ENCODE measurements at regions not wholly inside any gene's neighbourhood (a gene's known extent, or its start where the extent isn't known, plus 50 kb on each side); places are given as distances from the start of the nearest gene placed in this dataset.

DNA sequence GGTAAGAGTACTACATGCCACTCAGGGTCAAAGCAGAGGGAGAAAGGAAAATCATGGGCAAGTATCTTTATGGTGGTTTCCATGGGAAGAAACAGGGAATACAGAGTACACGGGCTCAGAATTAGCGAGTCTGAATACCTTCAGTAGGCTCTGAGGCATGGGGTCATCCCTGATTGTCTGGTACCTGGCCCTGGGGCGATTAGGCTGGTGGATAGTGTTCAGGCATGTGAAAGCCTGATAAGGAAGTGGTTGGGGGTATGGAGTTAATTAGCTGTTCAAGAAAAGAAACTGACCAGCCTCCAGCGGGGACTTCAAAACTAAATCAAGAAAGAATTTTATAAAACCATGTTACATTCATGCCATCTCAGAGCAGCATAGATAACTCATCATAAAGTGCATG is 518.8 kb downstream of the RAB28 start:
- FAIRE-seq (no peak), DNase-seq (no peak)
- Histone ChIP-seq H3K27ac (ENCODE audit: low read depth in 1 of 3, low read length in 2 of 3) (no peak overlapping the region), H3K36me3 (ENCODE audit: control insufficient read depth in 3 of 3, insufficient read depth in 2 of 3, low read depth in 1 of 3, low read length in 3 of 3) (no peaks in the 10 kb centered on the region), H3K9me3 (ENCODE audit: control insufficient read depth in 2 of 2, insufficient read depth in 1 of 2, low read depth in 1 of 2, low read length in 1 of 2) (no peaks in the 10 kb centered on the region), H3K4me3 (ENCODE audit: low read depth in 1 of 3, low read length in 3 of 3) (no peak overlapping the region), H3K27me3 (ENCODE audit: control insufficient read depth in 3 of 3, insufficient read depth in 3 of 3, low read length in 3 of 3) (no peaks in the 10 kb centered on the region), H3K4me1 (ENCODE audit: control insufficient read depth in 3 of 3, insufficient read depth in 2 of 3, low read depth in 1 of 3, low read length in 2 of 3) (no peaks in the 10 kb centered on the region)
- 59 to 66% (median 66%) methylated on average over 4 of the region's 4 CpGs for WGBS, 3 donors

- 53 to 65% (median 59%) methylated on average over 1 of the region's 1 CpG for WGBS, 3 donors
- H3K9me3 ChIP-seq (ENCODE audit: control insufficient read depth in 2 of 2, insufficient read depth in 1 of 2, low read depth in 1 of 2, low read length in 1 of 2): no peaks in the 10 kb centered on the region
- DNase-seq: no peak
These were observed 520.2 kb downstream of the RAB28 start for GRCh38 chr4:12963912-12964311.

DNA sequence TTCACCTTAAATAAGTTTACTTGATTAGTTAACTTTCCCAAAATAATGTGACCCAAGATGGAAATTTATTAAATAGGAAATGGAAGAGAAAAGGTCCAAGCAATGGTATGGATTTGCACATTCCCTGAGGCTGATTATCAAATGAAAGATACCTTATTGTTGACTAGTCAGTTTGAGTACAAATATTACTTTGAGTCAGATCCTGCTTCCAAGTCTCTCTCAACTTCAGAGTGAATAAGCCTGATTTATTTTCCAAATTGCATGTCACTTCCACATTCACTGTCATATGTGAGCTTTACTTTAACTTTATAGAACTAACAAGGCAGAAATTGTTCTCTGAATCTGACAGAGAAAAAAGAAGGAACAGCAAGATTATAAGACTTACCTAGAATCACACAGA is 520.8 kb downstream of the RAB28 start:
- Histone ChIP-seq H3K4me3 (ENCODE audit: low read depth in 1 of 3, low read length in 3 of 3) (no peak overlapping the region), H3K9me3 (ENCODE audit: control insufficient read depth in 2 of 2, insufficient read depth in 1 of 2, low read depth in 1 of 2, low read length in 1 of 2) (no peaks in the 10 kb centered on the region), H3K27ac (ENCODE audit: low read depth in 1 of 3, low read length in 2 of 3) (no peak overlapping the region), H3K4me1 (ENCODE audit: control insufficient read depth in 3 of 3, insufficient read depth in 2 of 3, low read depth in 1 of 3, low read length in 2 of 3) (no peaks in the 10 kb centered on the region), H3K36me3 (ENCODE audit: control insufficient read depth in 3 of 3, insufficient read depth in 2 of 3, low read depth in 1 of 3, low read length in 3 of 3) (no peaks in the 10 kb centered on the region), H3K27me3 (ENCODE audit: control insufficient read depth in 3 of 3, insufficient read depth in 3 of 3, low read length in 3 of 3) (no peaks in the 10 kb centered on the region)
- DNase-seq: no peak
- FAIRE-seq: no peak

More at GRCh38 chr4:12963912-12964311, 520.2 kb downstream of the RAB28 start:
- no peak for FAIRE-seq
- Histone ChIP-seq H3K36me3 (ENCODE audit: control insufficient read depth in 3 of 3, insufficient read depth in 2 of 3, low read depth in 1 of 3, low read length in 3 of 3) (no peaks in the 10 kb centered on the region), H3K4me1 (ENCODE audit: control insufficient read depth in 3 of 3, insufficient read depth in 2 of 3, low read depth in 1 of 3, low read length in 2 of 3) (no peaks in the 10 kb centered on the region), H3K27me3 (ENCODE audit: control insufficient read depth in 3 of 3, insufficient read depth in 3 of 3, low read length in 3 of 3) (no peaks in the 10 kb centered on the region), H3K27ac (ENCODE audit: low read depth in 1 of 3, low read length in 2 of 3) (no peak overlapping the region), H3K4me3 (ENCODE audit: low read depth in 1 of 3, low read length in 3 of 3) (no peak overlapping the region)

DNA sequence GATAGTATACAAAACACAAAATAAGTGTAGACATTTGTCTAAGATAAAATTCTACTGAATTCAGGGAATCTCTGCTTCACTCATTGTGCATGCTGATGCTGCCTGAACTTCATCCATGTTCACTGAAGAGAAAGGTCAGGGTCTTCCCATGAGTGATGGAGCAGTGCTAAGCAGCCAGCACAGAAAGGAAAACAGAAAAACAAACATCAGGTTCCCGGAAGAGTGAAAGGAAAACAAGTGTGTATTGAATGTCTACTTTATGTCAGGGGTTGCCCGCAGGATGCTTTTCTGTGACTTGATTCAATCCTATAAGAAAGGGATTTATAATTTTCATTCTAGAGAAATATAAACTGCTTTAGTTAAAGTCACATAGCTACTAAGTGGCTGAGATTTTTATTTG is 522.4 kb downstream of the RAB28 start:
- Histone ChIP-seq H3K4me1 (ENCODE audit: control insufficient read depth in 3 of 3, insufficient read depth in 2 of 3, low read depth in 1 of 3, low read length in 2 of 3) (no peaks in the 10 kb centered on the region), H3K9me3 (ENCODE audit: control insufficient read depth in 2 of 2, insufficient read depth in 1 of 2, low read depth in 1 of 2, low read length in 1 of 2) (no peaks in the 10 kb centered on the region), H3K27me3 (ENCODE audit: control insufficient read depth in 3 of 3, insufficient read depth in 3 of 3, low read length in 3 of 3) (no peaks in the 10 kb centered on the region), H3K27ac (ENCODE audit: low read depth in 1 of 3, low read length in 2 of 3) (no peak overlapping the region), H3K36me3 (ENCODE audit: control insufficient read depth in 3 of 3, insufficient read depth in 2 of 3, low read depth in 1 of 3, low read length in 3 of 3) (no peaks in the 10 kb centered on the region), H3K4me3 (ENCODE audit: low read depth in 1 of 3, low read length in 3 of 3) (no peak overlapping the region)
- 73 to 82% (median 76%) methylated on average over 2 of the region's 2 CpGs for WGBS, 3 donors
- FAIRE-seq (no peak), DNase-seq (no peak)

DNA sequence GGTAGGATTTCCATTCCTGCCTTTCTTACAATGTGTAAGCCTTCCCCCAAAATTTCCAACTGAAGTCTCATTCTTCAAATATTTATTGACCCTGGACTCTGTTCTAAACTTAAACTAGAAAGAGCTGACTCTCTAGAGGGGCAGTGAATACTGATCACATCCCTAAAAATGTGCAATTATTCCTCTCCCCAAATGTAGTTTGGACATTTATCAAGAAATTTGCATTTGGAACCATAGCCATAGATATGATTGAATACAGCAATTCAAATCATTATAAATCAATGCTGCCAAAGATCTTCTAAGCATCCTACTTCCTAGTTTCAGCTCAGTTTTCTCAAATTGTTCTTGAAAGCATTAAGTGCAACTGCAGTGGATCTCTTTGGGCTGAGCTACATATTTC is 525.7 kb downstream of the RAB28 start:
- Histone ChIP-seq H3K27ac (ENCODE audit: low read depth in 1 of 3, low read length in 2 of 3) (no peak overlapping the region), H3K4me1 (ENCODE audit: control insufficient read depth in 3 of 3, insufficient read depth in 2 of 3, low read depth in 1 of 3, low read length in 2 of 3) (no peaks in the 10 kb centered on the region), H3K9me3 (ENCODE audit: control insufficient read depth in 2 of 2, insufficient read depth in 1 of 2, low read depth in 1 of 2, low read length in 1 of 2) (no peaks in the 10 kb centered on the region), H3K4me3 (ENCODE audit: low read depth in 1 of 3, low read length in 3 of 3) (no peak overlapping the region), H3K27me3 (ENCODE audit: control insufficient read depth in 3 of 3, insufficient read depth in 3 of 3, low read length in 3 of 3) (no peaks in the 10 kb centered on the region), H3K36me3 (ENCODE audit: control insufficient read depth in 3 of 3, insufficient read depth in 2 of 3, low read depth in 1 of 3, low read length in 3 of 3) (no peaks in the 10 kb centered on the region)
- no peak for DNase-seq
- no peak for FAIRE-seq

GRCh38 chr4:12957108-12957507 is 527.0 kb downstream of the RAB28 start:
- no peak overlapping the region for H3K4me3 ChIP-seq (ENCODE audit: low read depth in 1 of 3, low read length in 3 of 3)
- no peaks in the 10 kb centered on the region for H3K9me3 ChIP-seq (ENCODE audit: control insufficient read depth in 2 of 2, insufficient read depth in 1 of 2, low read depth in 1 of 2, low read length in 1 of 2)
- 43 to 70% (median 50%) methylated on average over 3 of the region's 3 CpGs for WGBS, 3 donors
- H3K27ac ChIP-seq (ENCODE audit: low read depth in 1 of 3, low read length in 2 of 3): no peak overlapping the region
- FAIRE-seq (no peak), DNase-seq (no peak)
- no peaks in the 10 kb centered on the region for H3K4me1 ChIP-seq (ENCODE audit: control insufficient read depth in 3 of 3, insufficient read depth in 2 of 3, low read depth in 1 of 3, low read length in 2 of 3)
- no peaks in the 10 kb centered on the region for H3K27me3 ChIP-seq (ENCODE audit: control insufficient read depth in 3 of 3, insufficient read depth in 3 of 3, low read length in 3 of 3)
- no peaks in the 10 kb centered on the region for H3K36me3 ChIP-seq (ENCODE audit: control insufficient read depth in 3 of 3, insufficient read depth in 2 of 3, low read depth in 1 of 3, low read length in 3 of 3)

GRCh38 chr4:12956026-12956425 is 528.1 kb downstream of the RAB28 start:
- 54 to 70% (median 55%) methylated on average over 2 of the region's 2 CpGs for whole genome bisulfite sequencing, 3 donors
- no peaks in the 10 kb centered on the region for H3K9me3 ChIP-seq (ENCODE audit: control insufficient read depth in 2 of 2, insufficient read depth in 1 of 2, low read depth in 1 of 2, low read length in 1 of 2)
- FAIRE-seq: no peak
- no peaks in the 10 kb centered on the region for H3K36me3 ChIP-seq (ENCODE audit: control insufficient read depth in 3 of 3, insufficient read depth in 2 of 3, low read depth in 1 of 3, low read length in 3 of 3)
- H3K4me1 ChIP-seq (ENCODE audit: control insufficient read depth in 3 of 3, insufficient read depth in 2 of 3, low read depth in 1 of 3, low read length in 2 of 3): no peaks in the 10 kb centered on the region
- no peak overlapping the region for H3K27ac ChIP-seq (ENCODE audit: low read depth in 1 of 3, low read length in 2 of 3)
- H3K27me3 ChIP-seq (ENCODE audit: control insufficient read depth in 3 of 3, insufficient read depth in 3 of 3, low read length in 3 of 3): no peaks in the 10 kb centered on the region
- no peak overlapping the region for H3K4me3 ChIP-seq (ENCODE audit: low read depth in 1 of 3, low read length in 3 of 3)
- no peak for DNase-seq

GRCh38 chr4:12949719-12950490 is 534.2 kb downstream of the RAB28 start:
- Histone ChIP-seq H3K9me3 (ENCODE audit: control insufficient read depth in 2 of 2, insufficient read depth in 1 of 2, low read depth in 1 of 2, low read length in 1 of 2) (no peaks in the 10 kb centered on the region), H3K27ac (ENCODE audit: low read depth in 1 of 3, low read length in 2 of 3) (no peak overlapping the region), H3K4me1 (ENCODE audit: control insufficient read depth in 3 of 3, insufficient read depth in 2 of 3, low read depth in 1 of 3, low read length in 2 of 3) (no peaks in the 10 kb centered on the region), H3K27me3 (ENCODE audit: control insufficient read depth in 3 of 3, insufficient read depth in 3 of 3, low read length in 3 of 3) (no peaks in the 10 kb centered on the region), H3K36me3 (ENCODE audit: control insufficient read depth in 3 of 3, insufficient read depth in 2 of 3, low read depth in 1 of 3, low read length in 3 of 3) (no peaks in the 10 kb centered on the region), H3K4me3 (ENCODE audit: low read depth in 1 of 3, low read length in 3 of 3) (no peak overlapping the region)
- WGBS, 3 donors: 47 to 59% (median 52%) methylated on average over 3 of the region's 3 CpGs
- DNase-seq: no peak
- FAIRE-seq: no peak

DNA sequence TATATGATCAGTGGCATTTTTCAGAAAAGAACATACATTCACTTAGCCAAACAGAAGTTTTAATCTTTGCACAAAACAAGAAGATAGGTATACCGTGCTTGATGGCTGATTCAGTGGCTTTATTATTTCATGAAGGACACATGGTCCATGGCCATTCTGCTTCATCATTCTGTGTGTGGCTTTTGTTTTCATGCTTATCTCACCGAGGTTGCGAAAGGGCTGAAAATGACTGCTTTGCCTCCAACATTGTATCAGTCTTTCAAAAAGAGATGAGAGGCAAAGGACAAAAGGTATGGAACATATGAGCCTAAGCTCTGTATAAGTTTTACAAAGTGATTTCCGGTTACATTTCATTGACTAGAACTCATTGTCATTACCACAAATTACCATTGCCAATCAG is 541.1 kb downstream of the RAB28 start:
- Histone ChIP-seq H3K4me3 (ENCODE audit: low read depth in 1 of 3, low read length in 3 of 3) (no peak overlapping the region), H3K27ac (ENCODE audit: low read depth in 1 of 3, low read length in 2 of 3) (no peak overlapping the region), H3K9me3 (ENCODE audit: control insufficient read depth in 2 of 2, insufficient read depth in 1 of 2, low read depth in 1 of 2, low read length in 1 of 2) (no peaks in the 10 kb centered on the region), H3K36me3 (ENCODE audit: control insufficient read depth in 3 of 3, insufficient read depth in 2 of 3, low read depth in 1 of 3, low read length in 3 of 3) (no peaks in the 10 kb centered on the region), H3K4me1 (ENCODE audit: control insufficient read depth in 3 of 3, insufficient read depth in 2 of 3, low read depth in 1 of 3, low read length in 2 of 3) (no peaks in the 10 kb centered on the region), H3K27me3 (ENCODE audit: control insufficient read depth in 3 of 3, insufficient read depth in 3 of 3, low read length in 3 of 3) (no peaks in the 10 kb centered on the region)
- FAIRE-seq: no peak
- WGBS, 3 donors: 85 to 89% (median 85%) methylated on average over 4 of the region's 4 CpGs
- no peak for DNase-seq

All from small intestine (tissue), 7 donors.